ENCODE measurements at regions not wholly inside any gene's neighbourhood (a gene's known extent, or its start where the extent isn't known, plus 50 kb on each side); places are given as distances from the start of the nearest gene placed in this dataset.
A peak's percentile ranks its signal among the peaks of the same experiment; 100 is the strongest.

GRCh38 chr5:141777711-141778110 is 95.7 kb upstream of the ARAP3 start:
- DNase-seq = no peak

DNA sequence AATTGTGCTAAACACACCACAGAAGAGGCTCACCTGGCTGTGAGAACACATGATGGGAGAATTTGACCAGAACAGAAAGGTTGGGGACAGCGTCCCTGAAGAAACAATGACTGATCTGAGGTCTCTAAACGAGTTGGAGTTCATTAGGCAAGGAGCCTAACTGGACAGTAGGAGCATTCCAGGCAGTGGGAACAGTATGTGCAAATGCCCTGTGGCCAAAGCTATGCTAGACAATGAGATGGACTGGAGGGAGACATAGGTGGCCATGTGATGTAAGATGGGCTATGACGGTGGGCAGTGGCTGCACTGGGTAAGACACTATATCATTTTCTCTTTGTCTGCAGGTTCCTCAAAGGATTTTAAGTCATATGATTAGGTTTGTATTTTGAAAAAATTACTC is 95.1 kb upstream of the ARAP3 start:
- DNase-seq = no peak

DNA sequence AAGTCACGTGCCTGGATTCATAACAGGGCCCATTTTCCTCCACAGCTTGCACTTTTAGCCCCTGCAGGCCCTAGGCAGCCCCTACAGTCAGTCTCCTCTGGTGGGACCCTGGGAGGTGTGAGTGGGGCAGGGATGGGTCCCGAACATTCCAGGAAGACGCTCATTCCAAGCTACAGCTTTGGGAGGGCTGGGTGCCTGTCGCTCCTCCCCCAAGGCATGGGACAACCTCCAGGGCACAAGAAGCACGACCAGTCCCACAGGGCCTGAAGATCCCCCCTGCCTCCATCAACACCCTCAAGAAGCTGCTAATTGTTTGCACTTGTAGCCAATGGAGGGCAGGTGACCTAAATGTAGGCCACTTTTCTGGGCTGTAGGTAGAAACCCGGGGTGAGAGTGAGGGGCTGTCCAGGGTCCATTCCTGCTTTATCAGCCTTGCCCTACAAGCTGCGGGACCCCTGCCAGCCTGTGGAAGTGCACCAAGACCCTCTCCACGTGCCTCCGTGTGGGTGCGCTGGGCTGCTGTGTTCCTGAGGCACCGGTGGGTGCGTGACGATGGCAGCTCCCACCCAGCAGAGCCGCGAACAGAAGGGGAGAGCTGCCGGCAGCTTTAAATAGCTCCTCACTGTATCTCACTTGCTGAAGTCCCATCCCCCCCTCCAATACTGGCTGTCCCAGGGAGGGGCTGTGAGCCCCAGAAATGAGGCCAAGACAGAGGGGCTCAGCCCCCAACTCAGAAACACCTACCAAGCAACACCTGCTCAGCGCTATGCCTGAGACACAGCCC is 91.9 kb upstream of the ARAP3 start:
- DNase-seq = no peak

GRCh38 chr5:141772281-141772680 is 90.3 kb upstream of the ARAP3 start:
- DNase-seq = no peak

DNA sequence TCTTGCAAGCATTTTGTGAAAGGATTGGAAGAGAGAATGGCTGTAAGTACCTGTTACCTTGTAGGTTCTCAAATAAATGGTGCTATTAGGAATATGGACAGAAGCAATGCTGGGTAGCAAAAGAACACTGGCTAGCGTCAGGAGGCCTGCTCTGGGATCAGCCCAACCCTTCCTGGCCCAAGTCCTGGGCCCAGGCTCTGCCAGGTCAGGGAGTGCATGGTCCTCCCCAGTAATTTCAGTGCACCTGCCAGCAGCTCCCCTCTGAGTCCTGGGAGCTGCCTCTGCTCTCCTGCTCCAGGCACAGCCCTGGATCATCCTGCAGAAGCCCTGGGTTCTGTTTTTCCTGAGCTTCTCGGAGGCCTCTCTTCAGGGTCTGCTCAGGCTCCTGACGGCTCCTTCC is 89.5 kb upstream of the ARAP3 start:
- DNase-seq = no peak

- DNase-seq = no peak
Observed at GRCh38 chr5:141771031-141771430, 89.0 kb upstream of the ARAP3 start.

DNA sequence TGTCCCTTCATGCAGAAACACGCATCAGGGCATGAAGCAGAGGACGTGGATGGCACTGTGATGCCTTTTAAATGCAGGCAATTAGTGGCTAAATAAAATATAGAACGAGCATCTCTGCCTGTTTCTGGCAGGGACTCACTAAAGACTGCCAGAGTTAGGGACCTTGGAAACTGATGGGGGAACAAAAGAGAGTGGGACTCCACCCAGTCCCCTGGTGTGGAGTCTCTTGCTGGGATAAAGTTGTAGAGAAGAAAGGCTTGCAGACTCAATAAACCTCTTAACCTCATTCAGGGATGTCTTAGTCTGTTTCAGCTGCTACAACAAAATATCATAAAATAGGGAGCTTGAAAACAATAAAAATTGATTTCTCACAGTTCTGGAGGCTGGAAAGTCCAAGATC is 87.6 kb upstream of the ARAP3 start:
- no peak for DNase-seq

DNA sequence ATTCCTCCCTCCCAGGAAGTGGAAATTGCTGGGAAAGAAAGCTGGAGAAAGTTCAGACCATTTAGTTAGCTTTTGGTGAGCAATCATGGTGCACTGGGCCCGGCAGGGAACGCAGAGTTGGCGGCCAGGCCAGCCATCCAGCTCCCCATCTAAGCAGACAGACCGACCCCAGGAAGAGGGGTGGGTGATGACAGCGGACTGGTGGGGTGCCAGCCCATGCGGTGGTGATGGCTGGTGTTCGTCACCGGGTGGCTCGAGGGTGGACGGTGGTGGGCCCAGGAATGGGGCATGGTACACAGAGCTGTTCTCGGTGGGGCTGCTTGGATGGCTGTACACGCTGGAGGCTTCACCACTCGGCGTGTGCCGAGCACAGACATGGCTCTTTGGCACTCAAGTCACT is 85.6 kb upstream of the ARAP3 start:
- DNase-seq = no peak

DNA sequence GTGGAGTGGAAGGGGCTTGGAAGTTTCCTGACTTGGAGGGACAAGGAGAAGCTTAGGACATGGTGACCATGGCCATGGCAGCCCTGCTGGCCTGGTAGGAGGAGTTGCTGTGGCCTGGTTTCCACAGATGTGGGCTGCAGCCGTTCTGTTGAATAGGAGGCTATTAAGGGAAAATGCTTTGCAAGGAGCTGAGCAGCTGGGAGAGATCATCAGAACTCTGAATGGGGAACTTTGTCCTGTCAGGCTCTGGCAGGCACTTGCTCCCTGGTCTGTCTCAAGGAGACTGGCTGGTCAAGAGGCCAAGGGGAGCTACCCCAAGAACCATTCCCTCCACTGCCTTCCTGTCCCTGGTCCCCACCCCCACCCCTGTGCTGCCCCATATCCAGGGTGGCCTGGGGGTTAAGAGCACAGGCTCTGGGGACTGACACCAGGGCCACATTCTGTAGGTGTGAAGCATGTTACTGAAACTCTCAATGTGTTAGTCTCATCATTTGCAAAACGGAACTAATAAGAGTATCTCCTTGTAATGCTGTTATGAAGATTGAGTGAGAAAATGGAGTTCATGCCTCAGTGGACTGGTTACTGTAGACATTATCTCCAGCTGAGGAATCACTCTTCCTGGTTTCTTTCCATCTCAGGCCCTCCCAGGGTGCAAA is 84.0 kb upstream of the ARAP3 start:
- DNase-seq = no peak

DNA sequence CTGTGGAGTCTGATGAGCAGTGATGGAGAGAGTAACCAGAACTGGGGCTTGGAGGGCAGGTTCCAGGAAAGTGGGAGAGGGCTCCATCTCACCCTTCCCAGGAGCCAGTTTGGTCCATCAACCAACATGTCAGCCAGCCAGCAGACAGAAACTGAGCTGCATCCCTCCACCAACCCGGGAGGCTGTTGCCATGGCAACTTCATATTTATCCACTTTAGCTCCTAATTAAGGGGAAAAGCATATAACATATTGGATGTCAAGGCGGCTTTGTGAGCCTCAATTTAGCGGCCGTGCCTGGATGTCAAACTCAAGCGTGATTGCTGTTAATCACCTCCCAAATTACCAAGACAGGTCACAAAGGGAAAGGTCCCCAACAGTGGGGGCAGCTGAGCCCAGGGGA is 81.5 kb upstream of the ARAP3 start:
- peak; percentile 57 to 79 for DNase-seq

DNA sequence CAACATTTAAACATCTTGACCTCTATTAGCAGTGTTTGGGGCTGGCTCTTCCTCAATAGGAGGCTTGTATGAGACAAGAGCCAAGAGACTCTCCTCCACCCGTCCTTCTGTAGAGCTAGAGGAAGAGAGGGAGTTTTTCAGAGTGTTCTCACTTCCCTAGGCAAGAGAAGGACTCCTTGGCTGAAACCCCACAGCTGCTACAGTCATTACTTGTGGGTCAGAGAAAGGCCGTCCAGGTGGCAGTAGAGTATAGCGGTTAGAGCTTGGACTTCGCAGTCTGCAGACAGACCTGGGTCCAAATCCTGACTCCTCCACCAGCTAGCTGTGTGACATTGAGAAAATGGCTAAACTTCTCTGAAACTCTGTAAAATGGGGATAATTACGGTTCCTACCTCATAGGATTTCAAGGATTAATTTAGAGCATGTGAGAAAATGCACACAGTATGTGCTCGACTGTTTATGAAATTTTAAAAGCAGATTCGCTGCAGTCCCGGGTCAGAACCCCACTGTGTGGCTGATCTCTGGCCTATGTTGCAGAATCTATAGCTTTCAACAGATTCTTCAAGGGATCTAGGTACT is 80.8 kb upstream of the ARAP3 start:
- DNase-seq = no peak

GRCh38 chr5:141762316-141762715 is 80.3 kb upstream of the ARAP3 start:
- no peak for DNase-seq

GRCh38 chr5:141760753-141761152 is 78.7 kb upstream of the ARAP3 start:
- no peak for DNase-seq

GRCh38 chr5:141760193-141760592 is 78.2 kb upstream of the ARAP3 start:
- DNase-seq = peak; percentile 43 to 71

DNA sequence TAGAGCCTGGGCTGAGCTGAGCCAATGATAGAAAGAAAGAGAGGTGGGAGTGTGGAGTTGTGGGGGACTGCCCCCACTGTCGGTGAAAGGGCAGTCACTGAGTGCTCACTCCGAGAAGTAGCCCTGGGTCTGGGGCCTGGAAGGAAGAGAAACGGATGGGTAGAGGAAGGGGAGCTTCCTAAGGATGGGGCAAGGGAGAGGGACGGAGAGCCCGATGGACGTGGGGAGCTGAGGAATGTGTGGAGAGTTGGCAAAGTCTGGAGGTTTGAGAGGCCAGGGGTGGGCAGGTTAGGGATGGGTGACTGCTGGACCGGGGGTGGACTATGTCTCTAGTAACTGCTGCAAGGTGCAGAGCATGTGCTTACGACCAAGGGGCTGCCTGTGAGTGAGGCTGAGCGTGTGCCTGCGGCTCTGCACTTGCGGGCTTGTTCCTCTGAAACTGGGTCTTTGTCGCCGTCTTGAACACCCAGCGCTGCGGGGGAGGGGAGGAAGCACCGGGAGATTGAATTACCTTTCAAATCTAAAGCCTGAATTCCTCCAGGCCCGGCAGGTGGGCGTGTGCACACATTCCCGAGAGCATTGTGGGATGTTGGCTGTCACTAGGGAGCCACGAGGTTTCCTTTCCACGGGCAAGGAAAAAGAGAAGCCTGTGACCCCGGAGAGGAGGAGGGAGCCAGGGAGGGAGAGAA is 76.4 kb upstream of the ARAP3 start:
- no peak for DNase-seq

- peak; percentile 12 to 43 for DNase-seq
Observed at GRCh38 chr5:141757402-141757801, 75.4 kb upstream of the ARAP3 start.

- DNase-seq = no peak
Observed at GRCh38 chr5:141756196-141756595, 74.2 kb upstream of the ARAP3 start.

DNA sequence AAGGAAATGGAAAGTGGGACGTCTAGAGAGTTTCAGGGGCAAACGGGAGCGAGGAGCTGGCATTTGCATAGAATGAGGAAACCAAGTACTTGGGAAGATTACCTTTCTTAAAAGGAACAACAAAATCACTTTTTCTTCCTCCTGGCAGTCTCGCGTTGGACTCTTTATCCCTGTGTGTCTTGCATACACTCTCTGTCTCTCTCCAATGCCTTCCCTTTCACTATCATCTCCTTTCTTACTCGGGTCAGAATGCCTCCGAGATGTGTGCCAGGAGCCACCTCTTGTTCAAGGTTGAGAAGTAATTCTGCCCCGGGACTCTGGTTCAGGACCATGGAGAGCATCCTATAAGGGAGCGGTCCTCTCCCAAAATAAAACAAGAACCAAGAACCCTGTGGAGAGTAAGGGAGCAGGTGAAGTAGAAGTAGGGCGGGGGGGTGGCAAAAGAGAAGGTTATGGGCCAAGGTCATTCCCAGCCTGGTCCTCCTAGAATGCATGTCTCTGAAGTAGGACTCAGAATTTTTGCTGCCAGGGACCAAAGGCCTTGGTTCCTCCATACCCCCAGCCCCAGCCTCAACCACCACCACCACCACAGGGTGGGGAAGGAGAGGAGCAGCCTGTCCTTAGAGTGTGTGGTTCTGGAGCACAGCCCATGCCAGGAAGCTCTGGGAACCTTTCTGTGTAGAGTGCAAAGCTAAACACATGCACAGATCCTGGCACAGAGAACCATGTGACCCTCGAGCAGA is 72.1 kb upstream of the ARAP3 start:
- DNase-seq = no peak

DNA sequence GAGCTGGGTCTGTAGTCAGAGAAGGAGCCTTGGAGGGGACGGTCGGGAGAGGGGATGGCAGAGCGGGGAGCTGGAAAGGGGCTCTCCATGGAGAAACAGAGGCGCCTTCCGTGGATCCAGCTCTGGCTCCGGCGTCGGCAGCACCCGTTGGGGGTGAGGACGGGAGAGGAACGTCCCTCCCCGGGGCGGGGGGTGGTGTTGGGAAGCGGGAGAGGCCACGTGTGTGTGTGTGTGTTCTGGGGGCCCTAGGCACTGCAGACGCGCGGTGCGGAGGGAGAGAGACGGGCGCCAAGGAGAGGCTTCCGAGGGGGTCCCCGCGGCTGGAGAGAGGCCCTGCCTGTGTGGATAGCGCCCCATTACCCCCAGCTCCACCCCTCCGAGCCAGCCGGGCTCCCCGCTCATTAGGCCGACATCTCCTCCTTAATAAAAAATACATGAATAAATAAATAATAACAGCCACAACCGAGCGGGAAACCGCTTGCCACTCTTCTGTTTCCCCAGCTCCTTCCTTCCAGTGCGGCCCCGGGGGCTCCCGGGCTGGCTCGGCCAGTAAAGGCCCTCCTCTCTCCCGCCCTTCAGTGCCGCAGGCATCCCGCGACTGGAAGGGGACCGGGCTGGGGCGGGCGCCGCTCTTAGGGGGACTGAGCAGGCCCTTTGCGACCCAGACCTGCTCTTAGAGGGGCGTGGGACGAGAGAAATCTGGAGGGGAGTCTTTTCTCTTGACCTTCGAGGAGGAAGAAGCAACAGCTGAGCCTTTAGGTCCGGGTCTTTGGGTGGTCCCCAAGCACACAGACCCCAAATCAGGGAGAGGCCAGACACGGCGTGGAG is 71.3 kb upstream of the ARAP3 start:
- DNase-seq = no peak

DNA sequence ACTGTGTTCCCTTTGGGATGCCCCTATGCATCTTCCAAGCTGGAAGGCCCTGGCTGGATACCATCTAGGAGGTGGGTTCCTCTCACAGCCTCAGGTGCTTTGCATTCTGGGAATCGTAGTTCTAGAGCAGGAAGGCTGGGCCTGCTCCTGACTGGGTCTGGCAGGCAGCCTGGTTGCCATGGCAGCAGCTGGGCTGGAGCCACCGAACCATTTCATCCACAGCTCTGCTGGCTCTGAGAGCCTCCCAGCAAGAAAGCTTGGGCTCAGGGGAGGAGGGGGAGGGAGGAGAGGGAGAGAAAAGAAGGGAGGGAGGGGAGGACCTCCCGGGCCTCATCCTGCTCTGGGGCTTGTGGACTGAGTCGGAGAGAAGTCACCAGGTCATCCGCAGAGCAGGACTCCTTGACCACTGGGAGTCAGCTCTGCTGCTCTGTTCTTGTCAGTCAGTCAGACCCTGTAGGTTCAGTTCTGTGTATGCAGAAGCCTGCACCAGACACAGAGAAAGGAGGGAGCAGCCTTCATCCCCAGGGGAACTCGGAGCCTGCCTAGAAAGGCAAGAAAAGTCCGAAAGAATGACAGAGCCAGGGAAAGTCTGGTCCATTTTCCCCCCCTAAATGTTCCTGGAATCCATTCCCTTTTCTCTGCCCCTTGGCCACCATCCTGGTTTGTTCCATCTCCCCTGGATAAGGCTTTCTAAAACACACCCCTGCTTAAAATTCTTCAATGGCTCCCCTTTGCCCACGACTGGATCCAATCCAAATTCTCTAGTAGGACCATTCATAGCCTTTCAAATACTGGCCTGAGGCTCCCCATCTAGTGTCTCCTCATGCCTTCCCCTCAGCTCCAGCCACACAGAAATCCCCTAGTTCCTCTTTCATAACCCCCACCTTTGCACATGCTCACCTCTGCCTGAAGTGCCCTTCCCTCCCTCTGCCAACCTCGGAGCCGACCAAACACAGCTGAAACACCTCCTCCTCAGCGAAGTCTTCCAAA is 65.4 kb upstream of the ARAP3 start:
- peak; percentile 81 to 91 for DNase-seq

DNA sequence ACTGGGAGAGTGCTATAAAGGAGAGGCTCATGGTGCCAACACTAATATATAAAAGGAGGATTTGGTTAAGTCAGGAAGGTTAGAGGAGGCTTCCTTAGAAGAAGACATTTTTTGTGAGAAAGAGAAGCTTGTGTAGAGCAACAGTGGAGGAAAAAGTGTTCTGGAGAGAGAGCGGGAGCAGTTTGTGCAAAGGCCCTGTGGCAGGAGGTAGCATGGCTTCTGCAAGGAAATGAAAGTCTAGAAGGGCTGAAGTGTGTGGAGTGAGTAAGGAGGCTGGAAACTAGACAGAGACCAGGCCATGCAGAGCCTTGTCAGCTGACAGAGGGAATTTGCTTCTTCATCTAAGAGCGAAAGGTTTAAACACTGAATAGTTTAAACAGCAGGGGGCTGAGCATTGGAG is 64.4 kb upstream of the ARAP3 start:
- DNase-seq = no peak
